Right atrium auricular region (tissue), 2 donors: ENCODE measurements at regions not wholly inside any gene's neighbourhood (a gene's known extent, or its start where the extent isn't known, plus 50 kb on each side); places are given as distances from the start of the nearest gene placed in this dataset.

ENCODE experiments used
- DNase-seq: peaks from one replicate; pipeline ENCODE4 v3.0.0-alpha.2; 2019; ENCODE audit warnings: low spot score
- H3K27ac ChIP-seq, 2 donors: fragments of 200-600 bp; sonication (generic); 1 replicate in 1 of 2; 2 replicates in 1 of 2; pipeline ENCODE4 v1.5.1; 2016 to 2019
- H3K27me3 ChIP-seq, 2 donors: fragments of 200-600 bp; sonication (generic); one replicate each; pipeline versions ENCODE4 v1.5.1 to v1.6.0; 2017 to 2019
- H3K36me3 ChIP-seq: fragments of 200-600 bp; sonication (generic); one replicate; pipeline ENCODE4 v1.5.1; 2016
- H3K4me1 ChIP-seq, 2 donors: fragments of 200-600 bp; sonication (generic); one replicate each; pipeline versions ENCODE4 v1.5.1 to v1.6.0; 2017 to 2019
- H3K4me3 ChIP-seq, 2 donors: fragments of 200-600 bp; sonication (generic); 1 replicate in 1 of 2; 2 replicates in 1 of 2; pipeline ENCODE4 v1.5.1; 2017 to 2019; ENCODE audit warnings: mild to moderate bottlenecking in 1 of 2, moderate library complexity in 1 of 2
- H3K9me3 ChIP-seq, 2 donors: fragments of 200-600 bp; sonication (generic); one replicate each; pipeline ENCODE4 v1.5.1; 2019
- TF ChIP-seq, protein P1 (sequence below), 2 donors: fragments of 200-600 bp; sonication (generic); IDR thresholded peaks; one replicate each; pipeline ENCODE4 v1.5.1; 2019; ENCODE audit warnings: antibody characterized with exemption in 2 of 2

GRCh38 chr4:19298998-19299397, 952.7 kb upstream of the SLIT2 start:
- H3K4me1 ChIP-seq, result no peaks in the 10 kb centered on the region
- TF ChIP-seq, protein P1, sequence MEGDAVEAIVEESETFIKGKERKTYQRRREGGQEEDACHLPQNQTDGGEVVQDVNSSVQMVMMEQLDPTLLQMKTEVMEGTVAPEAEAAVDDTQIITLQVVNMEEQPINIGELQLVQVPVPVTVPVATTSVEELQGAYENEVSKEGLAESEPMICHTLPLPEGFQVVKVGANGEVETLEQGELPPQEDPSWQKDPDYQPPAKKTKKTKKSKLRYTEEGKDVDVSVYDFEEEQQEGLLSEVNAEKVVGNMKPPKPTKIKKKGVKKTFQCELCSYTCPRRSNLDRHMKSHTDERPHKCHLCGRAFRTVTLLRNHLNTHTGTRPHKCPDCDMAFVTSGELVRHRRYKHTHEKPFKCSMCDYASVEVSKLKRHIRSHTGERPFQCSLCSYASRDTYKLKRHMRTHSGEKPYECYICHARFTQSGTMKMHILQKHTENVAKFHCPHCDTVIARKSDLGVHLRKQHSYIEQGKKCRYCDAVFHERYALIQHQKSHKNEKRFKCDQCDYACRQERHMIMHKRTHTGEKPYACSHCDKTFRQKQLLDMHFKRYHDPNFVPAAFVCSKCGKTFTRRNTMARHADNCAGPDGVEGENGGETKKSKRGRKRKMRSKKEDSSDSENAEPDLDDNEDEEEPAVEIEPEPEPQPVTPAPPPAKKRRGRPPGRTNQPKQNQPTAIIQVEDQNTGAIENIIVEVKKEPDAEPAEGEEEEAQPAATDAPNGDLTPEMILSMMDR (IDR thresholded peaks at IDR 0.05), result no peak
- H3K9me3 ChIP-seq, result peaks cover 0 to 9% of the 10 kb centered on the region in 2 donors
- H3K36me3 ChIP-seq, result no peaks in the 10 kb centered on the region
- no peak overlapping the region for H3K27ac ChIP-seq
- no peaks in the 10 kb centered on the region for H3K27me3 ChIP-seq
- H3K4me3 ChIP-seq, result no peak overlapping the region
- DNase-seq, result no peak

- no peak for DNase-seq
- Histone ChIP-seq H3K27ac (no peak overlapping the region), H3K27me3 (no peaks in the 10 kb centered on the region), H3K36me3 (no peaks in the 10 kb centered on the region), H3K9me3 (peaks cover 0 to 31% of the 10 kb centered on the region in 2 donors), H3K4me3 (no peak overlapping the region), H3K4me1 (no peaks in the 10 kb centered on the region)
- TF ChIP-seq, protein P1 (IDR thresholded peaks at IDR 0.05), result no peak
Observed at GRCh38 chr4:19293781-19294180, 957.9 kb upstream of the SLIT2 start.

GRCh38 chr4:19293080-19293479, 958.6 kb upstream of the SLIT2 start:
- TF ChIP-seq, protein P1 (IDR thresholded peaks at IDR 0.05), result no peak
- no peak for DNase-seq
- Histone ChIP-seq H3K4me1 (no peaks in the 10 kb centered on the region), H3K27ac (no peak overlapping the region), H3K9me3 (peaks cover 0 to 31% of the 10 kb centered on the region in 2 donors), H3K36me3 (no peaks in the 10 kb centered on the region), H3K27me3 (no peaks in the 10 kb centered on the region), H3K4me3 (no peak overlapping the region)

GRCh38 chr4:19286924-19287323, 964.8 kb upstream of the SLIT2 start:
- DNase-seq, result no peak
- Histone ChIP-seq H3K4me3 (no peak overlapping the region), H3K27me3 (no peaks in the 10 kb centered on the region), H3K27ac (no peak overlapping the region), H3K4me1 (no peaks in the 10 kb centered on the region), H3K36me3 (no peaks in the 10 kb centered on the region), H3K9me3 (peaks cover 0 to 3% of the 10 kb centered on the region in 2 donors)
- TF ChIP-seq, protein P1 (IDR thresholded peaks at IDR 0.05), result no peak

DNA sequence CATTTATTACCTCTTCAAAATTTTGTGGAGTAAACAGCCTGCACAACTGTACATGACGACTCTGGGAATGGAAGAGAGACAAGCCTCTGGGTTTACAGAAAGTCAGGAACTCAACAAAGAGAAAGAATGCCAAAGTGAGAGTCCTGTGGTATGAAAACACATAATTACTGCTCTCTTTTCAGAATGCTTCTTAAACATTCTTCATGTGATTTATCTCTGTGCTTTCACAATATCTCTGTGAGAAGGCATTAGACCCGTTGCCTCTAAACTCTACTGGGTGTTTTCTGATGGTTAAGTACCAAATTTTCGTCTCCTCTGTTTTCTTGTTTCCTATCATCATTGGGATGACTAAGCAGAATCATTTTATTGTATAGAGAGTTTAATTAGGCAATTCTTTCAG, 966.6 kb upstream of the SLIT2 start:
- TF ChIP-seq, protein P1 (IDR thresholded peaks at IDR 0.05), result no peak
- Histone ChIP-seq H3K27ac (no peak overlapping the region), H3K27me3 (no peaks in the 10 kb centered on the region), H3K4me3 (no peak overlapping the region), H3K9me3 (no peaks in the 10 kb centered on the region), H3K36me3 (no peaks in the 10 kb centered on the region), H3K4me1 (no peaks in the 10 kb centered on the region)
- no peak for DNase-seq

DNA sequence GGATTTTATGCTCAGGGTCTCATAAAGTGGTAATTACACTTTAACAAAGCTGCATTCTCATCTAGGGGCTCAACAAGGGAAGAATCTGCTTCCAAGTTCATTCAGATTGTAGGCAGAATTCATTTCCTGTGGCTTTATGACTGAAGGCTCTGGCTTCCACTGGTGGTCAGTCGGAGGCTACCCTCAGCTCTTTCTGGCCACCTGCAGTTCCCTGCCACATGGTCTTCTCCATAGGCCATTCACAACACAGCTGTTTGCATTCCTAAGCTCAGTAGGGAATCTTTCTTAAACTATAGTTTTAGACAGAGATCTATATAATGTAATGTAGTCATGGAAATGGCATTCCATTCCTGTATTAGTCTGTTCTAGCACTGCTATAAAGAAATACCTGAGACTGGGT, 973.0 kb upstream of the SLIT2 start:
- H3K27ac ChIP-seq, result no peak overlapping the region
- H3K27me3 ChIP-seq, result no peaks in the 10 kb centered on the region
- no peak for DNase-seq
- no peaks in the 10 kb centered on the region for H3K9me3 ChIP-seq
- no peak overlapping the region for H3K4me3 ChIP-seq
- H3K36me3 ChIP-seq, result no peaks in the 10 kb centered on the region
- no peaks in the 10 kb centered on the region for H3K4me1 ChIP-seq
- TF ChIP-seq, protein P1 (IDR thresholded peaks at IDR 0.05), result no peak
